ENCODE measurements at regions not wholly inside any gene's neighbourhood (a gene's known extent, or its start where the extent isn't known, plus 50 kb on each side); places are given as distances from the start of the nearest gene placed in this dataset.

DNA sequence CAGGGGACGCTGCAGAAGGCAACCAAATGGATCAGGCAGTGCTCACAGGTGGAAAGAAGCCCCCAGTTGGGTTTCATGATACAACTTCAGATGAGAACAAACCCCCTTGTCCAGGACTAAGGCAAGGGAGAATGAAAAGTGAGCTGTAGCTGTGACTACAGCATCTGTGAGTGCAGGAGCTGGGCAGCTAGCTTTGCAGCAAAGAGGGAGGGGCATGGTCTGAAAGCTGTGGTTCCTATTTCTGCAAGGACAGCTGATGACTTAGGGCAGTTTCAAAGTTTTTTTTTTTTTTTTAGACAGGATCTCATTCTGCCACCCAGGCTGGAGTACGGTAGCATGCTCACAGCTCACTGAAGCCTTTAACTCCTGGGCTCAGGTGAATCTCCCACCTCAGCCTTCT is 1317.4 kb upstream of the DIAPH2 start:
- TF ChIP-seq, protein P1, sequence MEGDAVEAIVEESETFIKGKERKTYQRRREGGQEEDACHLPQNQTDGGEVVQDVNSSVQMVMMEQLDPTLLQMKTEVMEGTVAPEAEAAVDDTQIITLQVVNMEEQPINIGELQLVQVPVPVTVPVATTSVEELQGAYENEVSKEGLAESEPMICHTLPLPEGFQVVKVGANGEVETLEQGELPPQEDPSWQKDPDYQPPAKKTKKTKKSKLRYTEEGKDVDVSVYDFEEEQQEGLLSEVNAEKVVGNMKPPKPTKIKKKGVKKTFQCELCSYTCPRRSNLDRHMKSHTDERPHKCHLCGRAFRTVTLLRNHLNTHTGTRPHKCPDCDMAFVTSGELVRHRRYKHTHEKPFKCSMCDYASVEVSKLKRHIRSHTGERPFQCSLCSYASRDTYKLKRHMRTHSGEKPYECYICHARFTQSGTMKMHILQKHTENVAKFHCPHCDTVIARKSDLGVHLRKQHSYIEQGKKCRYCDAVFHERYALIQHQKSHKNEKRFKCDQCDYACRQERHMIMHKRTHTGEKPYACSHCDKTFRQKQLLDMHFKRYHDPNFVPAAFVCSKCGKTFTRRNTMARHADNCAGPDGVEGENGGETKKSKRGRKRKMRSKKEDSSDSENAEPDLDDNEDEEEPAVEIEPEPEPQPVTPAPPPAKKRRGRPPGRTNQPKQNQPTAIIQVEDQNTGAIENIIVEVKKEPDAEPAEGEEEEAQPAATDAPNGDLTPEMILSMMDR (IDR thresholded peaks at IDR 0.05), result no peak
- H3K27me3 ChIP-seq (ENCODE audit: low read depth), result no peaks in the 10 kb centered on the region
- intact Hi-C loops (cut with DNase I), result no loop called here
- no peak overlapping the region for H3K27ac ChIP-seq
- H3K36me3 ChIP-seq, result no peaks in the 10 kb centered on the region
- DNase-seq (no peak), ATAC-seq (no peak)
- no peaks in the 10 kb centered on the region for H3K9me3 ChIP-seq
- H3K4me1 ChIP-seq, result no peaks in the 10 kb centered on the region
- H3K4me3 ChIP-seq, result no peak overlapping the region

DNA sequence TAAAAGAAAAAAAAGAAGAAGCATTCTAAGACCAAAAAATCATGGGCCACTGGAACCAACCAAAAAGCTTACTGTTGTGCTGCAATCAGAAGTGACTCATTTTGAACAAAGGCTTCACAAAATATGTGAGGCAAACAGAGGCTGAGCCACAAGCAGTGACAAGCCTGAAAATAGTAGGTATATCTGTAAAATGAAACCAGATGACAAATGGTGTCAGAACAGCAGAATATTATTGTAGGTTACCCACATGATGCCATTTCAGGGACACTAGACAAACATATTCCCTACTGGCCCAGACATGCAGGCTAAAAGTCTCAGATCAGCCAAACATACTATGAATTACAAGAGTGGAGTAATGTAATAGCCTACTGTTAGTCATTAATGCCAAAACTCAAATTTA is 1301.8 kb upstream of the DIAPH2 start:
- DNase-seq, result no peak

DNA sequence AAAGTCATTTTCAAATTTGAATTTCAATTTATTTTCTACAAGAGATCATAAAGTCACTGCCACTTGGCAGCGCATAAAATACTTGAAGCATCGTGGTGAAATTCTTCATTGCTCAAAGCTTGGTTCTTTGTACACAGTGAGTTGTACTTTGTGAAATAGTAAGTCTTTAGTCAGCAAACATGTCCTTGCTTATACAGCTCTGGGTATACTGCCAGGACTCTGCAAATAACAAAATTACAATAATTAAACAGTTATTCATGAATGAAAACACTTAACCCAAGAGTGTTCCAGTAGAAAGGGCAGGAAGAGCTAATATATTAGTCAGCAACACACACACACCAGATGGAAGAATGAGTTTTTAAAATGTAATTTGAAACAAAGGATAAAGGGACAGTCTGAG is 1300.9 kb upstream of the DIAPH2 start:
- Histone ChIP-seq H3K27me3 (ENCODE audit: low read depth) (no peaks in the 10 kb centered on the region), H3K4me3 (no peak overlapping the region), H3K4me1 (no peaks in the 10 kb centered on the region), H3K9me3 (no peaks in the 10 kb centered on the region), H3K27ac (no peak overlapping the region), H3K36me3 (no peaks in the 10 kb centered on the region)
- ATAC-seq, result peak; percentile 25 to 61
- TF ChIP-seq, protein P1 (IDR thresholded peaks at IDR 0.05), result no peak
- no peak for DNase-seq
- intact Hi-C loops (cut with DNase I), result no loop called here

More for the DNA sequence above, 1301.8 kb upstream of the DIAPH2 start:
- Histone ChIP-seq H3K27ac (no peak overlapping the region), H3K27me3 (ENCODE audit: low read depth) (no peaks in the 10 kb centered on the region), H3K4me3 (no peak overlapping the region), H3K9me3 (no peaks in the 10 kb centered on the region), H3K4me1 (no peaks in the 10 kb centered on the region), H3K36me3 (no peaks in the 10 kb centered on the region)
- TF ChIP-seq, protein P1 (IDR thresholded peaks at IDR 0.05), result no peak
- ATAC-seq, result no peak
- intact Hi-C loops (cut with DNase I), result no loop called here

DNA sequence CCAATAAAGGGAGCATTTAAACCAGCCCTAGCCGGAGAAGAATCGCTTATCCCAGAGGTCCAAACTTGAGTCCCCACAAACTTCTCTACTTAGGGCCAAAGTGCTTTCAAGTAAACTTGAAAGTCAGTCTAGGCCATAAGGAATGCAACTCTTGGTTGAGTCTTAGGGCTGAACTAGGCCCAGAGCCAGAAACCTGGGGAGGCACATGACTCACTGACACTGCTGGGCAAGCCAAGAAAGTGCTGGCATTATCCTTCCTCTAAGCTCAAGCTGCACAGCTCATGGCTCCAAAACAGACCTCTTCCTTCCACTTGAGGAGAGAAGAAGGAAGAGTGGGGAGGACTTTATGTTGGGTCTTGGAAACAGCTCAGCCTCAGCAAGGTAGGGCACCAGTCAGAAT is 1257.3 kb upstream of the DIAPH2 start:
- H3K4me3 ChIP-seq, result no peak overlapping the region
- no peaks in the 10 kb centered on the region for H3K27me3 ChIP-seq (ENCODE audit: low read depth)
- H3K4me1 ChIP-seq, result no peaks in the 10 kb centered on the region
- no peaks in the 10 kb centered on the region for H3K9me3 ChIP-seq
- H3K36me3 ChIP-seq, result no peaks in the 10 kb centered on the region
- H3K27ac ChIP-seq, result no peak overlapping the region
- intact Hi-C loops (cut with DNase I), result no loop called here
- TF ChIP-seq, protein P1 (IDR thresholded peaks at IDR 0.05), result no peak
- DNase-seq (no peak), ATAC-seq (no peak)

DNA sequence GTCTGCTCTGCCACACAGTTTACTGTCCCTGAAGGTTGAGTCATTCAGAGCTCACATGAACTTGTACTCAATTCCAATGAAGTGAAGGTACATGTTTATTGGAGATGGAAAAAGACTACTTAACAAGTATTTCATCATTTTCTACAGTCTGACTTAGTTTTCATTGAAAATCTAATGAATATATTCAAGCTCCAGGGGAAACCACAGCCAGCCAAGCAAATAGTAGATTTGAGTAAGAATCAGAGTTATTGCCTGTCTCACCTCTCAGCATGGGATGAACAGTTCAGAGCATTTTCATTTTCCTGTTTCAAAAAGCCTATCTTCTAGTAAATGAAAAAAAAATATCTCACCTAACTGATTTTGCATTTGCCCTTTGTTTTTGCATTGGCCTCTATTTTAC is 1249.4 kb upstream of the DIAPH2 start:
- TF ChIP-seq, protein P1 (IDR thresholded peaks at IDR 0.05), result no peak
- Histone ChIP-seq H3K4me1 (no peaks in the 10 kb centered on the region), H3K27ac (no peak overlapping the region), H3K9me3 (no peaks in the 10 kb centered on the region), H3K27me3 (ENCODE audit: low read depth) (no peaks in the 10 kb centered on the region), H3K36me3 (no peaks in the 10 kb centered on the region), H3K4me3 (no peak overlapping the region)
- DNase-seq (no peak), ATAC-seq (no peak)
- intact Hi-C loops (cut with DNase I), result no loop called here

DNA sequence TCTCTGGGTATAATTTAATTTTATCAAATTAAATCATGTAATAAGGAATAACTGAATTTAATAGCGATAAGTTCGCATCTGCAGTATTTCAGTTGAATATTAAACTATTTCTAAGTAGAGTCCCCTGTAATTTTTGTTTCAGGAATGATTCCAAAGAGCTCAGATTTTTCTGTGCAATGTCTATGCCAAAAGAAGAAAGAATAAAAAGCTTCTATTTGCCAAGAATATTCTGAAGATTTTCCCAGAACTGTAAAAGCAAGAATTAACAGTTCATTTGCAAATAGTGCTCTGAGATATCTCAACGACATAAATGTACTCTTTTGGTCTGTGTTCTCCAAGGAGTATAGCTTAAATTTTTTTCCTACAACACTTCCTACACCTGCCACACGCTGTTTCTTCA is 1242.8 kb upstream of the DIAPH2 start:
- intact Hi-C loops (cut with DNase I), result no loop called here
- no peaks in the 10 kb centered on the region for H3K27me3 ChIP-seq (ENCODE audit: low read depth)
- DNase-seq (no peak), ATAC-seq (no peak)
- no peaks in the 10 kb centered on the region for H3K4me1 ChIP-seq
- no peaks in the 10 kb centered on the region for H3K9me3 ChIP-seq
- TF ChIP-seq, protein P1 (IDR thresholded peaks at IDR 0.05), result no peak
- H3K36me3 ChIP-seq, result no peaks in the 10 kb centered on the region
- H3K27ac ChIP-seq, result no peak overlapping the region
- no peak overlapping the region for H3K4me3 ChIP-seq
